LNCAP (cell line): ENCODE measurements at regions not wholly inside any gene's neighbourhood (a gene's known extent, or its start where the extent isn't known, plus 50 kb on each side); places are given as distances from the start of the nearest gene placed in this dataset.

Source experiments
- TF ChIP-seq, protein P1 (sequence below): fragments of 450-650 bp; IDR thresholded peaks from 2 replicates; pipeline ENCODE4 v1.5.1; 2017; ENCODE audit warnings: mild to moderate bottlenecking

DNA sequence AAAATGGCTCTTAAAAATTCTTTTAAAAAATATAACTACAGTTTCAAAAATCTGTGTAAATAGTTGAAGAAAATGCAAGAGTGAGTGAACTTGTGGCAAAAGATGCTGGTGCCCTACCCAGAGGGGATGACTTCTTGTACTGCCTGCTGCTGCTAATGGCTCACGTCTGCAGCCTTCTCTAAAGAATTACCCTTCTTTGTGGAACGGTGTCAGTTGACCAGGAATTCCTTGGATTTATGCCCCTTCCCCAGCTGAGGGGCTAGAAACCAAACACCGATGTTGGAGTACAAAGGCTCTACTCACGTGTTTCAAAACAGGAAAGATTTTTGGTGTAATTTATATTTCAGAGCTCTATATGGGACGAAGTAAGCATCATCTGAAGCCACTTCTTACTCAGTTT, 1582.8 kb downstream of the OLFM4 start:
- TF ChIP-seq, protein P1, sequence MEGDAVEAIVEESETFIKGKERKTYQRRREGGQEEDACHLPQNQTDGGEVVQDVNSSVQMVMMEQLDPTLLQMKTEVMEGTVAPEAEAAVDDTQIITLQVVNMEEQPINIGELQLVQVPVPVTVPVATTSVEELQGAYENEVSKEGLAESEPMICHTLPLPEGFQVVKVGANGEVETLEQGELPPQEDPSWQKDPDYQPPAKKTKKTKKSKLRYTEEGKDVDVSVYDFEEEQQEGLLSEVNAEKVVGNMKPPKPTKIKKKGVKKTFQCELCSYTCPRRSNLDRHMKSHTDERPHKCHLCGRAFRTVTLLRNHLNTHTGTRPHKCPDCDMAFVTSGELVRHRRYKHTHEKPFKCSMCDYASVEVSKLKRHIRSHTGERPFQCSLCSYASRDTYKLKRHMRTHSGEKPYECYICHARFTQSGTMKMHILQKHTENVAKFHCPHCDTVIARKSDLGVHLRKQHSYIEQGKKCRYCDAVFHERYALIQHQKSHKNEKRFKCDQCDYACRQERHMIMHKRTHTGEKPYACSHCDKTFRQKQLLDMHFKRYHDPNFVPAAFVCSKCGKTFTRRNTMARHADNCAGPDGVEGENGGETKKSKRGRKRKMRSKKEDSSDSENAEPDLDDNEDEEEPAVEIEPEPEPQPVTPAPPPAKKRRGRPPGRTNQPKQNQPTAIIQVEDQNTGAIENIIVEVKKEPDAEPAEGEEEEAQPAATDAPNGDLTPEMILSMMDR: no peak

DNA sequence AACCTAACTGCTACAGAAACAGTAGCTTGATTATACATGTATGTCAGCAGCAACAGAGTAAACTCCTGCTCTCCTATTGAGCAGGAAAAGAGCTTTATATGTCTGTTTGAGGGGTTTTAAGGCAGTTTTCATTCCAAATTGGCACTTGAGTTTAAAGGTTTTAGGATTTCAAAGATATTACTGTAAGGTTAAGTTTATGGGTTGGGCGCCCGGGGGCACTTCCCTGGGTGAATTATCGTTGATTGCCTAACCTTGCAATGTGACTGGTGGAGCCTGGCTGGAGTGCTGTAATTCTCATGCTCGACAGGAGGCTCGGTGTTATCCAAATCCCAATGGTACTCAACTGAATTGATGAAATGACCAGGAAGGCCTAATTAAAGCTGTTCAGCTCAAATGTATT, 1586.1 kb downstream of the OLFM4 start:
- TF ChIP-seq, protein P1: no peak

DNA sequence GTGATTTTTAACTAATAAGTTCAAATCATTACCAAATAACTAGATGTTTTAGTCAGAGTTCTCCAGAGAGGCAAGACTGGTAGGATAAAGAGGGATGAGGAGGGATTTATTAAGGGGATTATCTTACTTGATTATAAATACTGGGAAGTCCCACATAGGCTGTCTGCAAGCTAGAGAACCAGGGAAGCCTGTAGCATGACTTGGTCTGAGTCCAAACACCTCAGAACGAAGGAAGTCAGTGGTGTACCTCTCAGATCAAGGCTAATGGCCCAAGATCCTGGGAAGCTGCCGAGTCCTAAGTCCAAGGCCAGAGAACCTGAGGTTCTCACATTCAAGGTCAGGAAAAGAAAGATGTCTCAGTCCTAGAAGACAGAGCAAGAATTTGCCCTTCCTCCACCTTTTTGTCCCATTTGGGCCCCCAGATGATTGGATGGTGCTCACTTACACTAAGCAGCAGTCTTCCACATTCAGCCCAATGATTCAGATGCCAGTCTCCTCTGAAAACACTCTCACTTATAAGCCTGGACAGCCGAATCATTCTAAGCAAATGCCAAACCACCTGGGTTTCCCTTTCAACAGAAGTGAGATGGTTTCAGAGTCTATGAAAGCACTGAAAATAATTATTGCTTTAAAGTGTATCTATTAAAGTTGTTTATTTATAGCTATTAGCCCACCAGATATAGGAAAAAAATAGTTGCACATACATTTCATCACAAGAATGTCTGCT, 1599.2 kb downstream of the OLFM4 start:
- TF ChIP-seq, protein P1: no peak

DNA sequence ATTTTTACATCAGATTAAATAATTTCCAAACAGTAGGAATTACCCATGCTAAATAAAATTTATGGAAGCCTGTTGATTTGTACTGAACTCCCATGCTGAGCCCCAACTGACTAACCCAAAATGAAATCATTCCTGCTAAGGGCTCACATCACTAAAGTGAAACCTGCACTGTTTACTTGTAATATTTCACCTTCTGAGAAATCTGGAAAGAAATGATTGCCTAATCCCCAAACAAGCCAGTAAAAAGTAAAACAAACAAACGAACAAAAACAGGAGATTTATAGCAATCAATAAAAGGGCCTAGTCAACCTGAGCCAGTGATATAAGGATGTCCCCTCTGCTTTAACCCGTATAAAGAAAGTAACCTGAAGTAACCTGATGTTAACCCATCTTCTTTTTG, 1599.8 kb downstream of the OLFM4 start:
- TF ChIP-seq, protein P1: no peak

DNA sequence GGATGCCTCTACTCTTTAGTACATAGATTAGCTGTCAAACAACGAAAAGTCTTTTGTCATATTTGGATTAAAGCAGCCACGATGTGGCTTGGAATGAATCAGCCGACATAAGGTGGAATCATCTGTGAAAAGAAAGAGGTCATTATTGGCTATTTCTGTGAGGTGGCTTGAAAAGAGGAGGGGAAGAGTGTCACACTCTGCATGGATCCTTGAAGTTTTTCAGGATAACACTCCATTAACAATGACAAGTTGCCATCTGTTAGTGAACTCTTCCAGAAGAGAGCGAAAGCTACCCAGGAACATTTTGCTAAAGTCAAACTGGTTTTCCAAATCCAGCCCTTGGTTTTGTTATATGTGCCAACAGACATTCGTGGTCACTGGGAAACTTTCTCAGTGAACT, 1604.8 kb downstream of the OLFM4 start:
- TF ChIP-seq, protein P1: no peak

DNA sequence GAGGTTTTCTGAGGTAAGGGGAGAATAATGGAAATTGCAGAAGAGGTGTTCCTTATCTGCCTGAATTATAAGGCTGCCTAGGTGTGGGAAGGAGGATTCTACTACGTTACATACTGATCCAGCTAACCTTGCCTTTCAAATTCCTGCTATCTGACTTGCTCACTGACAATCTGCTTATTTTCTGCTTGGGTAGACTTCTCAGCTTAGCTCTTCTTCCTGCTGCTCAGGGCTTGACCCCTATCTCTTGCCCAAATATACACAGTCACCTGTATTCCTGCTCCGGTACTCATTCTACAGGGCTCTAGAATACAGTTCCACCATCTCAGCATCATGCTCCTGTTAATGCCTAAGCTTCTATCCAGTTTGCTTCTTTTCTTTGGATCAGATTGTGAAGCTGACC, 1607.6 kb downstream of the OLFM4 start:
- TF ChIP-seq, protein P1: no peak

DNA sequence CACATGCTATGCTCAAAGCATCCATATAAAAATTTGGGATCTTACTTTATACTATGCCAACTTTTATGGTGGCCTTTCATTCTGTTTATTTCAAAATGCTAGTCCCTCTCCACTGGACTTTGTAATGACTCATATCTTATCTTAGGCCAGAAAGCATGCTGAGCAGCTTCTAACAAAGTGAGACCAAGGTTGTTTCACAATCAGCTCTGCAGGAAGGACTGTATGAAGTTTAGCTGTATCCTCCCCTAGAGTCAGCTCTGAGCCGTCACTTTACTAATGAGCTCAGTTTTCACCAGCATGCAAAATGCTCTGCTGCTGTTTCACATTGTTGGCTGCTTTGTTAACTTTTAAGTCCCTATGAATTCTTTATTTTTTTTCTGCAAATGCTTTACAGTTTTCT, 1608.8 kb downstream of the OLFM4 start:
- TF ChIP-seq, protein P1: no peak

DNA sequence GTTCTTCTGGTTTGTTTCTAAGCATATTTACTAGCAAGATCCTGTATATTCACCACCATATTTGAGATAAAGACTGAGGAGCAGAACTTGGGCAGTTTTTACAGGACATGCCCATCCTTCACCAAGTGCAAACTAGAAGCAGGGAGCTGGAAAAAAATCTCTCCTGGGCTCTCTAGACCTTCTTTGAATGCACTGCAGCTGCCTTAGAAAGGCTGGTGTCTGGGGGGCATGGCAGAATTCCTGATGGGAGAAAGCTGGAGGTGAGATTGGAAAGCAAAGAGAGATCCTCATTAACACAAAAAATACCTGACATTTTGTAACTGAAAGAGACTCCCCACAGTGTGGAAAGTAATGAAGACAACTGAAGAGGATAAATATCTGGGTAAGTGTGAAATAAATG, 1612.1 kb downstream of the OLFM4 start:
- TF ChIP-seq, protein P1: no peak
